HEK293T (cell line): ENCODE measurements at regions not wholly inside any gene's neighbourhood (a gene's known extent, or its start where the extent isn't known, plus 50 kb on each side); places are given as distances from the start of the nearest gene placed in this dataset.

ENCODE experiments used
- ARNT ChIP-seq: fragments of 450-650 bp; IDR thresholded peaks from 2 replicates; pipeline ENCODE4 v1.6.1; 2017; ENCODE audit warnings: mild to moderate bottlenecking
- BHLHE40 ChIP-seq: fragments of 450-650 bp; IDR thresholded peaks from 2 replicates; pipeline ENCODE4 v1.6.1; 2016; ENCODE audit warnings: mild to moderate bottlenecking, moderate library complexity, borderline replicate concordance
- FOXK2 ChIP-seq: fragments of 450-650 bp; IDR thresholded peaks from 2 replicates; pipeline ENCODE4 v1.6.1; 2016; ENCODE audit warnings: mild to moderate bottlenecking
- FOXM1 ChIP-seq: fragments of 450-650 bp; IDR thresholded peaks from 2 replicates; pipeline ENCODE4 v1.6.1; 2017; ENCODE audit warnings: mild to moderate bottlenecking, borderline replicate concordance
- HDGF ChIP-seq: fragments of 450-650 bp; IDR thresholded peaks from 2 replicates; pipeline ENCODE4 v1.6.1; 2017; ENCODE audit warnings: antibody characterized with exemption, borderline replicate concordance
- L3MBTL2 ChIP-seq: fragments of 450-650 bp; conservative IDR thresholded peaks from 2 replicates; pipeline ENCODE4 v1.6.1; 2016; ENCODE audit warnings: mild to moderate bottlenecking
- PKNOX1 ChIP-seq: fragments of 450-650 bp; IDR thresholded peaks from 2 replicates; pipeline ENCODE4 v1.6.1; 2016
- SP1 ChIP-seq: fragments of 450-650 bp; IDR thresholded peaks from 2 replicates; pipeline ENCODE4 v1.6.1; 2017
- SUZ12 ChIP-seq: fragments of 450-650 bp; IDR thresholded peaks from 2 replicates; pipeline ENCODE4 v1.6.1; 2016; ENCODE audit warnings: mild to moderate bottlenecking
- TARDBP ChIP-seq: fragments of 450-650 bp; IDR thresholded peaks from 2 replicates; pipeline ENCODE4 v1.6.1; 2016
- ZNF384 ChIP-seq: fragments of 450-650 bp; IDR thresholded peaks from 2 replicates; pipeline ENCODE4 v1.6.1; 2016

- no peak for TF ChIP-seq SP1
- no peak for TF ChIP-seq TARDBP
- TF ChIP-seq FOXK2: no peak
- TF ChIP-seq PKNOX1: no peak
- TF ChIP-seq ZNF384: no peak
- no peak for TF ChIP-seq BHLHE40
- TF ChIP-seq SUZ12: no peak
- no peak for TF ChIP-seq L3MBTL2
- no peak for TF ChIP-seq FOXM1
- no peak for TF ChIP-seq HDGF
- no peak for TF ChIP-seq ARNT
Observed at GRCh38 chr15:95742836-95743235, 587.7 kb upstream of the NR2F2 start.
